ENCODE measurements at regions not wholly inside any gene's neighbourhood (a gene's known extent, or its start where the extent isn't known, plus 50 kb on each side); places are given as distances from the start of the nearest gene placed in this dataset.
A peak's percentile ranks its signal among the peaks of the same experiment; 100 is the strongest.
"Not testable (repeated sequence)": the region's sequence is repeated elsewhere in the genome, so short reads cannot be mapped to it uniquely, and the experiment has no call there.

DNA sequence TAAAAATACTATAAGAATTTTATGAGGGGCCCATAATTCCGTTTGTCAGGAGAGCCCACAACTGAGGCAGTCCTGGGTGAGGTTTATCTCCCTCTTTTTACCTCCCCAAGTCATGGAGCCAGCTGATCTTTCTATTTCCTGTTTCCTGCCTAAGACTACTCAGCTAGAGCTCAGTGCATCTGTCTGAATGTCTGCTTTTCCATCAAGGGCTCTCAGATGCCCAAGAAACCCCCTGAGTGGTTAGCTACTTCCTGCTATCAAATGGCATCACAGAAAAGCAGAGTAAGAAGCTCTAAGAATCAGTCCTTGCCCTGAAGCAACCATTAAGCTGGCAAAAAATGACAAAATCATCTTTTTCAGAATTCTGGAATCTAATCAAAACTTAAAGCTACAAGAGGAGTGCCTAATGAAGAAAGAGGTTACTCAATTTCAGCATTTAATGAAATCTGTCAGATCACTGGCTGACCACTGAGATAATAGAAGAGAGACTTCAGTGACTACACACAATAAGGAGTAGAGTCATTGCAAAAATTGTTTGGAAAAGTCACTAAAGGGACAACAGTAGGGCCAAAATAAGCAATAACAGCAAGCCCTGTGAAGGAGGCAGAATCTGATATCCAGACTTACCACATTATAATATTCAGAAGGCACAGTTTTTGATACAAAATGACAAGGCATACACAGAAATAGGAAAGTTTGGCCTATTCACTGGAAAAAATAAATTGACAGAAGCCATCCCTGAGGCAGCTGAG, 150.1 kb downstream of the CYB561 start:
- no peaks in the 10 kb centered on the region for H4K20me1 ChIP-seq (ENCODE audit: insufficient read depth)
- TF ChIP-seq POLR2AphosphoS5 (IDR thresholded peaks at IDR 0.05; ENCODE audit: low read depth, low read length) (no peak), JUND (IDR thresholded peaks at IDR 0.05) (no peak), TAF1 (IDR thresholded peaks at IDR 0.05; ENCODE audit: borderline replicate concordance, low read depth, low read length) (no peak), USF1 (IDR thresholded peaks at IDR 0.05; ENCODE audit: borderline replicate concordance, low read depth) (no peak), CHD2 (IDR thresholded peaks at IDR 0.05; ENCODE audit: low read length, partially characterized antibody) (no peak), EP300 (IDR thresholded peaks at IDR 0.05; ENCODE audit: borderline replicate concordance in 1 of 2, low read depth in 1 of 2, low read length in 1 of 2) (no peak)
- ChIA-PET CTCF (interaction anchor here (0.7 to 1.9 kb wide), 4 partner anchors 21 to 111 kb away, joined by 3 to 4 read pairs (median 4); no protein-coding TSS in a partner anchor), POLR2A (no interaction called here)
- no peak overlapping the region for H3K9ac ChIP-seq
- H2AFZ ChIP-seq (ENCODE audit: low read depth) = no peak overlapping the region
- H3K36me3 ChIP-seq (replicated peaks in 1 of 2; ENCODE audit: control insufficient read depth in 1 of 2, insufficient read depth in 2 of 2, low read length in 1 of 2) = peaks cover 2 to 41% of the 10 kb centered on the region in 2 experiments
- peaks cover 10 to 20% of the 10 kb centered on the region in 2 experiments; a peak in 3 of 4 replicates for H3K4me1 ChIP-seq (ENCODE audit: control insufficient read depth in 1 of 2, insufficient read depth in 2 of 2, low read depth in 1 of 2, low read length in 1 of 2)
- no peak for DNase-seq
- WGBS (ENCODE audit: low lambda C conversion rate) = 100% methylated on average over 1 of the region's 1 CpG
- H3K27me3 ChIP-seq (ENCODE audit: insufficient read depth) = no peaks in the 10 kb centered on the region
- H3K79me2 ChIP-seq (ENCODE audit: insufficient read depth) = peaks cover 38% of the 10 kb centered on the region
- H3F3A ChIP-seq (replicated peaks; ENCODE audit: insufficient read depth) = peaks cover 48% of the 10 kb centered on the region
- H3K4me2 ChIP-seq = no peak overlapping the region
- H3K9me2 ChIP-seq = no peaks in the 10 kb centered on the region
- H3K4me3 ChIP-seq (ENCODE audit: low read depth in 2 of 2, low read length in 1 of 2) = no peak overlapping the region
- peaks cover 16% of the 10 kb centered on the region; the same call in 1 of the 2 replicates for H3K9me3 ChIP-seq
- H3K27ac ChIP-seq (ENCODE audit: low read depth in 2 of 2, low read length in 1 of 2) = peak overlapping the region in 1 of 2 experiments; percentile 89; a peak in 2 of 4 replicates

GRCh38 chr17:63298916-63299315, 147.2 kb downstream of the CYB561 start:
- H3K4me1 ChIP-seq (ENCODE audit: control insufficient read depth in 1 of 2, insufficient read depth in 2 of 2, low read depth in 1 of 2, low read length in 1 of 2); H3K4me2 ChIP-seq; POLR2A ChIA-PET; H3K27ac ChIP-seq (ENCODE audit: low read depth in 2 of 2, low read length in 1 of 2); H3K9ac ChIP-seq; H3K9me2 ChIP-seq; H3K4me3 ChIP-seq (ENCODE audit: low read depth in 2 of 2, low read length in 1 of 2); H4K20me1 ChIP-seq (ENCODE audit: insufficient read depth); H3K27me3 ChIP-seq (ENCODE audit: insufficient read depth); H2AFZ ChIP-seq (ENCODE audit: low read depth); DNase-seq; CTCF ChIA-PET: not testable (repeated sequence)
- H3F3A ChIP-seq (replicated peaks; ENCODE audit: insufficient read depth) = peaks cover 31% of the 10 kb centered on the region
- WGBS (ENCODE audit: low lambda C conversion rate) = 100% methylated on average over 1 of the region's 1 CpG
- peaks cover 67% of the 10 kb centered on the region for H3K79me2 ChIP-seq (ENCODE audit: insufficient read depth)
- peaks cover 22% of the 10 kb centered on the region for H3K9me3 ChIP-seq
- peaks cover 0 to 50% of the 10 kb centered on the region in 2 experiments for H3K36me3 ChIP-seq (replicated peaks in 1 of 2; ENCODE audit: control insufficient read depth in 1 of 2, insufficient read depth in 2 of 2, low read length in 1 of 2)

DNA sequence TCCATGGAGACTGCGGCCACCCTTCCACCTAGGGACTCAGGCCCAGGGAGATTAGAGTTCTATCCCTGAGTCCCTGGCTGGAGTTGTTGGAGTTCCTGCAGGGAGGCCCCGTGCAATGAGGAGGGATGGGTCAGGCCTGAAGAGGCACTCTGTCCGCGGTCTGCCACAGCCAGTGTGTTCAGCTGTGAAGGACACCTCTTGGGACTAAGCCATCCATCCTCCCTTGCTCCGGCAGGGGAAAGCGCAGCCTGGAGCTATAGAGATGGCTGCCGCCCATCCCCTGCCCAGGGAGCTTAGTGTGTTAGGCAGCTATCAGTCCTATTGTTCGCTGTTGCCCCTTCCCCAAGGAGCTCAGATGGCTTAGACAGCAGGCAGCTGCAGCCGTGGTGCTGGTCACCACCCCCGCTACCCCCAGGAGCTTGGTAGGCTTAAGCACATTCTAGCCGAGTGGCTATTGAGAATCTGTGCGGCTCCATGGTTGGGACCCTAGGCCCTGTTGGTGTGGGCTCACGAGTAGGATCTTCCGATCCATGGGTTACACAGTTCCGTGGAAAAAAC, 141.3 kb downstream of the CYB561 start:
- H3F3A ChIP-seq (replicated peaks; ENCODE audit: insufficient read depth) = peaks cover 15% of the 10 kb centered on the region
- WGBS (ENCODE audit: low lambda C conversion rate) = 98% methylated on average over 13 of the region's 15 CpGs
- no peak overlapping the region for H3K27ac ChIP-seq (ENCODE audit: low read depth in 2 of 2, low read length in 1 of 2)
- ChIA-PET CTCF (no interaction called here), POLR2A (no interaction called here)
- no peak overlapping the region for H2AFZ ChIP-seq (ENCODE audit: low read depth)
- H4K20me1 ChIP-seq (ENCODE audit: insufficient read depth) = no peaks in the 10 kb centered on the region
- H3K9me2 ChIP-seq = no peaks in the 10 kb centered on the region
- DNase-seq = no peak
- no peak overlapping the region for H3K9ac ChIP-seq
- peaks cover 0 to 6% of the 10 kb centered on the region in 2 experiments; a peak in 2 of 4 replicates for H3K4me1 ChIP-seq (ENCODE audit: control insufficient read depth in 1 of 2, insufficient read depth in 2 of 2, low read depth in 1 of 2, low read length in 1 of 2)
- no peak overlapping the region for H3K4me3 ChIP-seq (ENCODE audit: low read depth in 2 of 2, low read length in 1 of 2)
- H3K36me3 ChIP-seq (replicated peaks in 1 of 2; ENCODE audit: control insufficient read depth in 1 of 2, insufficient read depth in 2 of 2, low read length in 1 of 2) = peaks cover 0 to 18% of the 10 kb centered on the region in 2 experiments
- peaks cover 62% of the 10 kb centered on the region for H3K79me2 ChIP-seq (ENCODE audit: insufficient read depth)
- no peaks in the 10 kb centered on the region for H3K27me3 ChIP-seq (ENCODE audit: insufficient read depth)
- H3K9me3 ChIP-seq = peaks cover 6% of the 10 kb centered on the region; the same call in 1 of the 2 replicates
- no peak overlapping the region for H3K4me2 ChIP-seq
- TF ChIP-seq, protein P1, sequence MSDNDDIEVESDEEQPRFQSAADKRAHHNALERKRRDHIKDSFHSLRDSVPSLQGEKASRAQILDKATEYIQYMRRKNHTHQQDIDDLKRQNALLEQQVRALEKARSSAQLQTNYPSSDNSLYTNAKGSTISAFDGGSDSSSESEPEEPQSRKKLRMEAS (IDR thresholded peaks at IDR 0.05; ENCODE audit: low read depth) = no peak
- TF ChIP-seq FOSL2 (IDR thresholded peaks at IDR 0.05; ENCODE audit: borderline replicate concordance, low read depth) (no peak), NFIC (IDR thresholded peaks at IDR 0.05; ENCODE audit: borderline replicate concordance) (no peak), POLR2AphosphoS5 (IDR thresholded peaks at IDR 0.05; ENCODE audit: low read depth, low read length) (no peak), USF1 (IDR thresholded peaks at IDR 0.05; ENCODE audit: borderline replicate concordance, low read depth) (no peak), EP300 (IDR thresholded peaks at IDR 0.05; ENCODE audit: borderline replicate concordance in 1 of 2, low read depth in 1 of 2, low read length in 1 of 2) (no peak), SIN3A (IDR thresholded peaks at IDR 0.05; ENCODE audit: borderline replicate concordance, low read depth, low read length) (no peak), ELF1 (IDR thresholded peaks at IDR 0.05) (no peak), MXI1 (IDR thresholded peaks at IDR 0.05; ENCODE audit: low read depth, low read length) (no peak), RXRA (IDR thresholded peaks at IDR 0.05; ENCODE audit: borderline replicate concordance, low read depth) (no peak), NRF1 (IDR thresholded peaks at IDR 0.05; ENCODE audit: low read depth, low read length) (no peak), REST (IDR thresholded peaks at IDR 0.05; ENCODE audit: low read depth, low read length) (no peak)
